Transverse colon (tissue), 4 donors: ENCODE measurements at regions not wholly inside any gene's neighbourhood (a gene's known extent, or its start where the extent isn't known, plus 50 kb on each side); places are given as distances from the start of the nearest gene placed in this dataset.

ENCODE experiments used
- DNase-seq: peaks from one replicate; pipeline ENCODE4 v3.0.0-alpha.2; 2019
- H3K27ac ChIP-seq, 4 donors: fragments of 200-600 bp; sonication (generic); 2 replicates each; pipeline ENCODE4 v1.5.1; 2016 to 2018; ENCODE audit warnings: inconsistent platforms in 4 of 4
- H3K27me3 ChIP-seq: fragments of 200-600 bp; sonication (generic); 2 replicates; pipeline ENCODE4 v1.5.1; 2017; ENCODE audit warnings: inconsistent platforms
- H3K36me3 ChIP-seq, 4 donors: fragments of 200-600 bp; sonication (generic); 2 replicates each; pipeline ENCODE4 v1.5.1; 2017 to 2019; ENCODE audit warnings: inconsistent platforms in 4 of 4
- H3K4me1 ChIP-seq, 4 donors: fragments of 200-600 bp; sonication (generic); 2 replicates each; pipeline ENCODE4 v1.5.1; 2017 to 2020; ENCODE audit warnings: inconsistent platforms in 4 of 4
- H3K4me3 ChIP-seq, 4 donors: fragments of 200-600 bp; sonication (generic); 1 replicate in 1 of 4; 2 replicates in 3 of 4; pipeline versions ENCODE4 v1.5.1 to v1.6.1; 2017 to 2019; ENCODE audit warnings: inconsistent platforms in 4 of 4
- H3K9me3 ChIP-seq, 2 donors: fragments of 200-600 bp; sonication (generic); 2 replicates each; pipeline ENCODE4 v1.5.1; 2017 to 2019; ENCODE audit warnings: inconsistent platforms in 2 of 2
- CTCF ChIP-seq, 5 experiments: fragments of 200-600 bp in 3 of 5; fragments of 450-650 bp in 2 of 5; sonication (generic) in 3 of 5; IDR thresholded peaks; 1 replicate in 2 of 5; 2 replicates in 3 of 5; pipeline ENCODE4 v1.5.1; 2016 to 2017; ENCODE audit warnings: antibody characterized with exemption in 5 of 5, inconsistent platforms in 3 of 5, mild to moderate bottlenecking in 2 of 5, moderate library complexity in 1 of 5
- EP300 ChIP-seq: sonication (generic); formaldehyde crosslinking; IDR thresholded peaks from one replicate; pipeline ENCODE4 v1.6.1; 2017; ENCODE audit warnings: antibody characterized with exemption, low read depth
- POLR2A ChIP-seq: fragments of 450-650 bp; IDR thresholded peaks from one replicate; pipeline ENCODE4 v1.6.1; 2016; ENCODE audit warnings: antibody characterized with exemption, mild to moderate bottlenecking, moderate library complexity
- POLR2AphosphoS5 ChIP-seq, 3 donors: sonication (generic); formaldehyde crosslinking; IDR thresholded peaks; one replicate each; pipeline ENCODE4 v1.6.1; 2016; ENCODE audit warnings: antibody characterized with exemption in 3 of 3
- WGBS, 2 donors: methylation state at CpG; one replicate each; pipeline ENCODE4 v1.1.5; 2018; ENCODE audit warnings: low coverage in 1 of 2; 5-methylcytosine and 5-hydroxymethylcytosine counted together
- in situ Hi-C, 4 donors: fragments of 200-750 bp; cut with MboI; loops; one replicate each; pipeline versions ENCODE4 v1.15.0 to v1.15.1; 2017; ENCODE audit warnings: low sequenced_read_pairs in 3 of 4, low pct_ligation_motif_present in 1 of 4, low pct_unique_long_range_greater_than_20kb in 1 of 4
- intact Hi-C: fragments of 100-400 bp; cut with DNase I; formaldehyde crosslinking; loops from one replicate; pipeline ENCODE4 v1.15.1; 2023; ENCODE audit warnings: low total_unique reads

DNA sequence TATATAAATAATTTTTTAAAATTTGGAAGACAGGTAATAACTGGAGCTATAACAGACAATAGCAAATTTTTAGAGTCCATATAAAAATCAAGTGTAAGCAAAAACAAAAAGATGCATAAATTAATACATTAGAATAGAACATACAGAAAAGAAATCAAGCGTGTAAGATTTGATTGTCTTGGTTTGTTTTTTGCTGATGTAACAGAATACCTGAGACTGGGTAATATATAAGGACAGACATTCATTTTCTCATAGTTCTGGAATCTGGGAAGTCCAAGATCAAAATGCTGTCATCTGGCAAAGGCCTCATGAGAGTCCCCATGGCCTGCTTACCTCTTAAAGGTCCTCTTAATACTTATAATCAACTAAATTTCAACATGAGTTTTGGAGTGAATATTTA is 1010.1 kb downstream of the CDH18 start:
- WGBS, 2 donors = 83 to 94% methylated on average over 1 of the region's 1 CpG
- H3K4me3 ChIP-seq = no peak overlapping the region
- no peaks in the 10 kb centered on the region for H3K4me1 ChIP-seq
- TF ChIP-seq EP300 = no peak
- no peak for TF ChIP-seq CTCF (IDR thresholded peaks at IDR 0.05)
- no peak for TF ChIP-seq POLR2A
- TF ChIP-seq POLR2AphosphoS5 (IDR thresholded peaks at IDR 0.05) = no peak
- in situ Hi-C loops (no loop called here), intact Hi-C loops (no loop called here)
- no peaks in the 10 kb centered on the region for H3K36me3 ChIP-seq
- no peak overlapping the region for H3K27ac ChIP-seq
- H3K9me3 ChIP-seq = no peaks in the 10 kb centered on the region
- no peak for DNase-seq
- H3K27me3 ChIP-seq = no peaks in the 10 kb centered on the region

DNA sequence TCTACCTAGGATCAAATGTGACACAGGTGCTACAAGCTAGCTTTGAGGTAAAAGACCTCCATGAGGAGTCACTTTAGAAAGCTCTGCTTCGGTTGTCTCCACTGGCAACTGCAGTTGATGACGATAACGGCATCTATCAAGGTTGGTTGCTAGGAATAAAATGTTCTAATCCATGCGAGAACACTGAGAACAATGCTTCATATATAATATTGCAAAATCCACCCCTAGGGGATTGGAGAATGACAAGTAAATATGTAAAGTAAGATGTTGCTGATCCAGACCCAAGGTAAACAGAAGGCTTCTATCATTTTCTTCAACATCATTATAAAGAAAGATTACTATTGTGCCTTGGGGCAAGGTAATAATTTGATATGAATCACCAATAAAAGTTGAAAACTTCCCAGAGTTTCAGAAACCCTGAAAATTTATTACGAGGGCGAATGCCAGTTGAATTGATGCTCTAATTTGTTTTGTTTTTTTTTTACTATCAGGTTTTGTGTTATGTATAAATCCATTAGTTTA is 1003.4 kb downstream of the CDH18 start:
- no peaks in the 10 kb centered on the region for H3K9me3 ChIP-seq
- WGBS, 2 donors = 86 to 90% methylated on average over 4 to 6 of the region's 6 CpGs
- no peak overlapping the region for H3K27ac ChIP-seq
- in situ Hi-C loops = no loop called here
- no peaks in the 10 kb centered on the region for H3K4me1 ChIP-seq
- H3K36me3 ChIP-seq = no peaks in the 10 kb centered on the region
- no peak for TF ChIP-seq POLR2A
- no peak for TF ChIP-seq POLR2AphosphoS5 (IDR thresholded peaks at IDR 0.05)
- no peak for TF ChIP-seq CTCF (IDR thresholded peaks at IDR 0.05)
- TF ChIP-seq EP300 = no peak
- no peaks in the 10 kb centered on the region for H3K27me3 ChIP-seq
- no peak for DNase-seq
- intact Hi-C loops = no loop called here
- H3K4me3 ChIP-seq = no peak overlapping the region

DNA sequence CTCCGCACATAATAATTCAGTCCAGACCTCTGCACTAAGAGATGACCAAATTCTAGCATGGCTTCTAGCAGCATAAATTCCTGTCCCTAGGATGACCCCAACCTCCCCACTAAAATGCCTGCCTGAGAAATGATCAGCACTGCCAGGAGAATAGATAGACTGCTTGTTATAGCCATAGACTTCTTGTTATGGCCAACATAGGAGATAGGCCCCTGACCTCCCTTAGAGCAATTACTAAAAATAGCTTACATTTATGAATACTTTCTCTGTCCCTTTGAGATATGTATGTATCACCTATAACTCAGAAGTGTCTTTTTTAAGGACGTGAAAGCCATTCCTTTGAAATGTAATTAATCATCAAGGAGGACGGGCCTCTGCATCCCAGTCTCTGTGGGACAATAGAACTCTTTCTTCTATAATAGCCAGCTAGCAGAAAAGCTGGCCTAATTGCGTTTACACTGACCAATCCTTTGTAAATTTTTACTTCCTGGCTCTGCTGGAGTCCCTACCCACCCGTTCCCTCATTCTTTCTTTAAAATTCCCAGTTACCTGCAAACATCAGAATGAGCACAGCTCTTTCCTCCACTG is 1002.7 kb downstream of the CDH18 start:
- no peaks in the 10 kb centered on the region for H3K36me3 ChIP-seq
- H3K9me3 ChIP-seq = no peaks in the 10 kb centered on the region
- WGBS, 2 donors = 34 to 39% methylated on average over 4 to 5 of the region's 5 CpGs
- H3K27ac ChIP-seq = no peak overlapping the region
- intact Hi-C loops (no loop called here), in situ Hi-C loops (no loop called here)
- no peaks in the 10 kb centered on the region for H3K27me3 ChIP-seq
- DNase-seq = no peak
- no peaks in the 10 kb centered on the region for H3K4me1 ChIP-seq
- no peak overlapping the region for H3K4me3 ChIP-seq
- TF ChIP-seq CTCF (IDR thresholded peaks at IDR 0.05) = no peak
- TF ChIP-seq POLR2A = no peak
- no peak for TF ChIP-seq EP300
- TF ChIP-seq POLR2AphosphoS5 (IDR thresholded peaks at IDR 0.05) = no peak

GRCh38 chr5:18987101-18987500 is 1000.9 kb downstream of the CDH18 start:
- WGBS, 2 donors = 75 to 77% methylated on average over 1 of the region's 1 CpG
- TF ChIP-seq CTCF (IDR thresholded peaks at IDR 0.05) (no peak), POLR2AphosphoS5 (IDR thresholded peaks at IDR 0.05) (no peak), POLR2A (no peak), EP300 (no peak)
- no peak for DNase-seq
- no peaks in the 10 kb centered on the region for H3K36me3 ChIP-seq
- no peak overlapping the region for H3K27ac ChIP-seq
- H3K4me1 ChIP-seq = no peaks in the 10 kb centered on the region
- no peaks in the 10 kb centered on the region for H3K9me3 ChIP-seq
- intact Hi-C loops (no loop called here), in situ Hi-C loops (no loop called here)
- H3K4me3 ChIP-seq = no peak overlapping the region
- no peaks in the 10 kb centered on the region for H3K27me3 ChIP-seq
